Endothelial cell of umbilical vein (primary cell): ENCODE measurements at regions not wholly inside any gene's neighbourhood (a gene's known extent, or its start where the extent isn't known, plus 50 kb on each side); places are given as distances from the start of the nearest gene placed in this dataset.

Source experiments
- BruUV-seq: library from RNA; stranded (reverse); fragments of 400-500 nt; replicated peaks from 2 replicates; lab custom pipeline; 2021; lab: Mats Ljungman, UMichigan
- CTCF ChIA-PET: fragments of 300-600, 350-600 bp; sonication (Branson Sonifier 250); formaldehyde crosslinking; loops from one replicate; lab custom pipeline; 2021; ENCODE audit warnings: antibody characterized with exemption, inconsistent platforms; lab: Charles Lee
- POLR2A ChIA-PET: fragments of 300-600, 350-600 bp; sonication (Branson Sonifier 250); formaldehyde crosslinking; loops from one replicate; lab custom pipeline; 2021; ENCODE audit warnings: antibody characterized with exemption, inconsistent platforms; lab: Charles Lee
- DNase-seq: peaks from one replicate; pipeline ENCODE4 v3.0.0-alpha.2; 2011; ENCODE audit warnings: low read depth, low spot score
- FAIRE-seq: peaks from 2 replicates; lab custom pipeline; 2011; peaks lifted over from hg19 to GRCh38; lab: Jason Lieb, UNC
- H2AFZ ChIP-seq: 2 replicates; pipeline ENCODE4 v1.6.0; 2012; ENCODE audit warnings: low read depth, low read length, control low read depth, inconsistent platforms
- H3K27ac ChIP-seq: 2 replicates; pipeline ENCODE4 v1.5.1; 2011; ENCODE audit warnings: low read depth, mild to moderate bottlenecking, control low read depth, low read length, moderate library complexity; ENCODE audit not compliant: insufficient read depth
- H3K27me3 ChIP-seq, 2 experiments: 2 replicates each; pipeline versions ENCODE4 v1.6.0 to v1.6.1; 2011; ENCODE audit warnings: low read length in 2 of 2, mixed read lengths in 1 of 2; ENCODE audit not compliant: control insufficient read depth in 2 of 2, insufficient read depth in 2 of 2
- H3K36me3 ChIP-seq, 2 experiments: 2 replicates in 1 of 2; 3 replicates in 1 of 2; pipeline ENCODE4 v1.5.1; 2011; ENCODE audit warnings: low read length in 2 of 2, mild to moderate bottlenecking in 1 of 2, moderate library complexity in 1 of 2; ENCODE audit not compliant: control insufficient read depth in 2 of 2, insufficient read depth in 2 of 2; ENCODE audit errors: extremely low read depth in 1 of 2
- H3K4me1 ChIP-seq: 3 replicates; pipeline ENCODE4 v1.5.1; 2011; ENCODE audit warnings: mild to moderate bottlenecking, low read length; ENCODE audit not compliant: control insufficient read depth, insufficient read depth; ENCODE audit errors: extremely low read depth
- H3K4me2 ChIP-seq: 2 replicates; pipeline ENCODE4 v1.6.1; 2011; ENCODE audit warnings: low read length, control low read depth, mixed read lengths; ENCODE audit not compliant: insufficient read depth
- H3K4me3 ChIP-seq, 3 experiments: fragments of 200-600 bp in 1 of 3; sonication (generic), shearing (Covaris generic) in 1 of 3; replicated peaks in 1 of 3; 2 replicates each; pipeline ENCODE4 v1.5.1; 2011 to 2016; ENCODE audit warnings: control low read depth in 3 of 3, low read length in 3 of 3, mild to moderate bottlenecking in 2 of 3, inconsistent platforms in 1 of 3, low read depth in 1 of 3, moderate library complexity in 1 of 3; ENCODE audit not compliant: insufficient read depth in 1 of 3
- H3K79me2 ChIP-seq: 2 replicates; pipeline ENCODE4 v1.6.0; 2012; ENCODE audit warnings: low read length, inconsistent platforms; ENCODE audit not compliant: control insufficient read depth, insufficient read depth
- H3K9ac ChIP-seq: replicated peaks from 2 replicates; pipeline ENCODE3; 2011; ENCODE audit warnings: low read length, control low read depth; ENCODE audit not compliant: insufficient read depth; ENCODE audit errors: extremely low read depth
- H3K9me1 ChIP-seq: replicated peaks from 3 replicates; pipeline ENCODE4 v1.6.0; 2011; ENCODE audit warnings: mild to moderate bottlenecking, low read length; ENCODE audit not compliant: control insufficient read depth, insufficient read depth; ENCODE audit errors: extremely low read depth
- H3K9me3 ChIP-seq: replicated peaks from 2 replicates; pipeline ENCODE4 v1.5.1; 2012; ENCODE audit warnings: low read length, inconsistent platforms; ENCODE audit not compliant: control insufficient read depth, insufficient read depth
- H4K20me1 ChIP-seq: replicated peaks from 2 replicates; pipeline ENCODE3; 2011; ENCODE audit warnings: mild to moderate bottlenecking, low read length; ENCODE audit not compliant: control insufficient read depth, insufficient read depth; ENCODE audit errors: extremely low read depth
- CTCF ChIP-seq, 2 donors: IDR thresholded peaks; 1 replicate in 1 of 2; 2 replicates in 1 of 2; pipeline ENCODE4 v1.5.1; 2011; ENCODE audit warnings: low read length in 2 of 2, mild to moderate bottlenecking in 2 of 2, moderate library complexity in 2 of 2, control low read depth in 1 of 2, inconsistent platforms in 1 of 2, low read depth in 1 of 2; ENCODE audit not compliant: insufficient read depth in 1 of 2; ENCODE audit errors: extremely low read depth in 1 of 2
- EZH2 ChIP-seq: IDR thresholded peaks from 2 replicates; pipeline ENCODE4 v1.6.1; 2012; ENCODE audit warnings: borderline replicate concordance, low read depth, mild to moderate bottlenecking, moderate library complexity, low read length, inconsistent platforms; ENCODE audit not compliant: severe bottlenecking
- FOS ChIP-seq: IDR thresholded peaks from 2 replicates; pipeline ENCODE4 v1.6.1; 2011; ENCODE audit warnings: mild to moderate bottlenecking, low read length, moderate library complexity, borderline replicate concordance; ENCODE audit not compliant: insufficient read depth
- GATA2 ChIP-seq: IDR thresholded peaks from 2 replicates; pipeline ENCODE4 v1.7.0; 2011; ENCODE audit warnings: low read depth, mild to moderate bottlenecking, moderate library complexity, mixed read lengths, low read length; ENCODE audit not compliant: insufficient read length, insufficient read depth
- JUN ChIP-seq: IDR thresholded peaks from 2 replicates; pipeline ENCODE4 v1.6.1; 2011; ENCODE audit warnings: borderline replicate concordance, low read depth; ENCODE audit not compliant: insufficient read length, insufficient read depth
- MYC ChIP-seq: IDR thresholded peaks from one replicate; pipeline ENCODE4 v1.6.1; 2011; ENCODE audit warnings: mild to moderate bottlenecking, low read depth, low read length
- POLR2A ChIP-seq: IDR thresholded peaks from 2 replicates; pipeline ENCODE4 v1.6.1; 2012; ENCODE audit warnings: low read depth, mild to moderate bottlenecking, control low read depth, low read length
- POLR2AphosphoS5 ChIP-seq: IDR thresholded peaks from 2 replicates; pipeline ENCODE4 v1.6.1; 2012; ENCODE audit warnings: low read depth, mild to moderate bottlenecking, control low read depth, low read length, moderate library complexity; ENCODE audit not compliant: insufficient read depth
- dilution Hi-C: fragments of 300-500 bp; cut with MboI; formaldehyde crosslinking; loops from one replicate; pipeline ENCODE4 v1.15.0; 2019; ENCODE audit warnings: low sequenced_read_pairs; ENCODE audit not compliant: extremely low pct_ligation_motif_present
- intact Hi-C: fragments of 100-400 bp; cut with micrococcal nuclease; formaldehyde crosslinking; loops from one replicate; pipeline ENCODE4 v1.10.0; 2022
- TF ChIP-seq, protein P1 (sequence below): IDR thresholded peaks from 2 replicates; pipeline ENCODE4 v1.6.1; 2011; ENCODE audit not compliant: insufficient read depth, insufficient read length

DNA sequence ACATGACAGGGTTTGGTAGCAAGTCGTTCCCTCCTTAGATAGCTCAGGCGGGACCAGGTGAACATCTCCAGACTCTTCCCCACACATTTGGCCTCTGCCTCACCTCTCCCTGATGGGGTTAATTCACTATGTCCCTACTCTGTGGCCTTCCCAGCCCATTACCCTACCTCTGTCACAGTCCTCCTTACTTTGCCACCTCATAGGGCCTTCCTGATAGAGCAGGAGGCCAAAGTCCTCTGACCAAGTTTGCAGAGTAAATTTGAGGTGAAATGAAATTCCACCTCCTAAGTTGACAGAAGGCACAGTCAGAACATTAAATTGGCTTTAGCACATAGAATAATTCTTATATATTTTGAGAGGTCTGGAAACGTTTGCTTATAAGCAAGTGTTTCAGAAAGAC, 53.1 kb upstream of the ARMC2 start:
- ChIA-PET CTCF (interaction anchor here (1.2 kb wide), 1 partner anchor 11 kb away, joined by 5 read pairs; no protein-coding TSS in a partner anchor), POLR2A (no interaction called here)
- no peak overlapping the region for H2AFZ ChIP-seq
- no peaks in the 10 kb centered on the region for H3K79me2 ChIP-seq
- H3K4me1 ChIP-seq: peaks cover 3% of the 10 kb centered on the region
- BruUV-seq: no TSS peak
- no peaks in the 10 kb centered on the region for H3K9me3 ChIP-seq
- dilution Hi-C loops: no loop called here
- no peak overlapping the region for H3K9ac ChIP-seq
- no peak for FAIRE-seq
- H3K9me1 ChIP-seq: no peaks in the 10 kb centered on the region
- H3K4me2 ChIP-seq: no peak overlapping the region
- no peak for TF ChIP-seq MYC
- TF ChIP-seq FOS: no peak
- no peak for TF ChIP-seq CTCF (IDR thresholded peaks at IDR 0.05; ENCODE audit: extremely low read depth in 1 of 2, insufficient read depth in 1 of 2, low read depth in 1 of 2, low read length in 2 of 2)
- TF ChIP-seq JUN: no peak
- no peak for TF ChIP-seq POLR2A
- no peak for TF ChIP-seq EZH2
- no peak for TF ChIP-seq POLR2AphosphoS5
- TF ChIP-seq, protein P1, sequence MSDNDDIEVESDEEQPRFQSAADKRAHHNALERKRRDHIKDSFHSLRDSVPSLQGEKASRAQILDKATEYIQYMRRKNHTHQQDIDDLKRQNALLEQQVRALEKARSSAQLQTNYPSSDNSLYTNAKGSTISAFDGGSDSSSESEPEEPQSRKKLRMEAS: no peak
- TF ChIP-seq GATA2: no peak
- no peak overlapping the region for H3K4me3 ChIP-seq
- H3K27me3 ChIP-seq: peaks cover 0 to 2% of the 10 kb centered on the region in 2 experiments
- intact Hi-C loops: no loop called here
- H3K36me3 ChIP-seq: no peaks in the 10 kb centered on the region
- DNase-seq: no peak
- no peak overlapping the region for H3K27ac ChIP-seq
- H4K20me1 ChIP-seq: no peaks in the 10 kb centered on the region
